Ovary (tissue), 7 donors: ENCODE measurements at regions not wholly inside any gene's neighbourhood (a gene's known extent, or its start where the extent isn't known, plus 50 kb on each side); places are given as distances from the start of the nearest gene placed in this dataset.

Source experiments
- DNase-seq, 5 donors: peaks; one replicate each; pipeline ENCODE4 v3.0.0-alpha.2; 2019 to 2020
- H3K27ac ChIP-seq, 2 donors: fragments of 200-600 bp; one replicate each; pipeline versions ENCODE4 v1.5.1 to v1.8.0; 2019 to 2022
- H3K27me3 ChIP-seq: fragments of 200-600 bp; one replicate; pipeline ENCODE4 v1.8.0; 2022
- H3K36me3 ChIP-seq: fragments of 200-600 bp; sonication (generic); one replicate; pipeline ENCODE4 v1.5.1; 2019
- H3K4me1 ChIP-seq: one replicate; pipeline ENCODE4 v1.8.1; 2013; ENCODE audit warnings: mild to moderate bottlenecking, moderate library complexity; ENCODE audit not compliant: insufficient read depth
- H3K4me3 ChIP-seq: fragments of 200-600 bp; sonication (generic); one replicate; pipeline ENCODE4 v1.5.1; 2017
- H3K9me3 ChIP-seq, 2 donors: fragments of 200-600 bp in 1 of 2; sonication (generic) in 1 of 2; one replicate each; pipeline versions ENCODE4 v1.5.1 to v1.8.1; 2013 to 2019; ENCODE audit warnings: mild to moderate bottlenecking in 1 of 2, moderate library complexity in 1 of 2
- EP300 ChIP-seq: sonication (generic); formaldehyde crosslinking; IDR thresholded peaks from one replicate; pipeline ENCODE4 v1.6.1; 2017; ENCODE audit warnings: antibody characterized with exemption
- POLR2A ChIP-seq: fragments of 450-650 bp; IDR thresholded peaks from one replicate; pipeline ENCODE4 v1.6.1; 2017; ENCODE audit warnings: antibody characterized with exemption, mild to moderate bottlenecking, moderate library complexity
- WGBS, 3 donors: extraction: QIAGEN DNeasy Blood & Tissue Kit in 1 of 3; methylation state at CpG; one replicate each; pipeline versions ENCODE4 v1.1.5 to v1.1.7; 2013 to 2017; 5-methylcytosine and 5-hydroxymethylcytosine counted together
- intact Hi-C, 4 donors: fragments of 100-400 bp; cut with DNase I; formaldehyde crosslinking; loops; one replicate each; pipeline versions ENCODE4 v1.11.0 to v1.15.1; 2022 to 2023
- TF ChIP-seq, protein P1 (sequence below), 3 donors: fragments of 450-650 bp in 2 of 3; fragments of 200-600 bp in 1 of 3; IDR thresholded peaks; one replicate each; pipeline versions ENCODE4 v1.5.1 to v1.8.0; 2016 to 2022; ENCODE audit warnings: antibody characterized with exemption in 3 of 3, mild to moderate bottlenecking in 1 of 3
- donor health status: DM: no; HTN: no; CAD: no; lungs with moderate emphysema.
- donor health status: DM: no; HTN: no; CAD: no.
- donor health status: Bipolar disorder and iron deficiency.
- donor health status: DM: no; HTN: no; CAD: no.
- donor health status: DM: yes; HTN: yes; CAD: no.

DNA sequence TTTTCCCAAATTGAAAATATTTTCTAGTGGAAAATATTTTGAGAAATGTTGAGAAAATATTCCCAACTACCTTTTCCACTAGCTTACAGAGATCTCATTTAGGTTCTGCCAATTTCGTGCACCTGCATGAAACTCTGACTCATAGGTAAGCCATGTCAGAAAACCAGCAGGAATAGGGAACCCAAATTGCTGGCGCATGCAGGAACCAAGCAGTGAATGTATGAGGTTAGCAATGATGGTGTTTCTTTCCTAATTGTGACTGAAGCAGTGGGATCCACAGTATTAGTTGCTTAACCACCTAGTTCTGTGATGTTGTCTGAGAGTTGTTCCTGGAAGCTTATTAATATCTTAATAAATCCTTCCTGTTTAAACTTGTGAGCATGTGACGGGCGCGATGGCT, 381.0 kb upstream of the TRAM1L1 start:
- no peaks in the 10 kb centered on the region for H3K27me3 ChIP-seq
- H3K27ac ChIP-seq, result no peak overlapping the region
- TF ChIP-seq, protein P1, sequence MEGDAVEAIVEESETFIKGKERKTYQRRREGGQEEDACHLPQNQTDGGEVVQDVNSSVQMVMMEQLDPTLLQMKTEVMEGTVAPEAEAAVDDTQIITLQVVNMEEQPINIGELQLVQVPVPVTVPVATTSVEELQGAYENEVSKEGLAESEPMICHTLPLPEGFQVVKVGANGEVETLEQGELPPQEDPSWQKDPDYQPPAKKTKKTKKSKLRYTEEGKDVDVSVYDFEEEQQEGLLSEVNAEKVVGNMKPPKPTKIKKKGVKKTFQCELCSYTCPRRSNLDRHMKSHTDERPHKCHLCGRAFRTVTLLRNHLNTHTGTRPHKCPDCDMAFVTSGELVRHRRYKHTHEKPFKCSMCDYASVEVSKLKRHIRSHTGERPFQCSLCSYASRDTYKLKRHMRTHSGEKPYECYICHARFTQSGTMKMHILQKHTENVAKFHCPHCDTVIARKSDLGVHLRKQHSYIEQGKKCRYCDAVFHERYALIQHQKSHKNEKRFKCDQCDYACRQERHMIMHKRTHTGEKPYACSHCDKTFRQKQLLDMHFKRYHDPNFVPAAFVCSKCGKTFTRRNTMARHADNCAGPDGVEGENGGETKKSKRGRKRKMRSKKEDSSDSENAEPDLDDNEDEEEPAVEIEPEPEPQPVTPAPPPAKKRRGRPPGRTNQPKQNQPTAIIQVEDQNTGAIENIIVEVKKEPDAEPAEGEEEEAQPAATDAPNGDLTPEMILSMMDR (IDR thresholded peaks at IDR 0.05), result no peak
- no peak for TF ChIP-seq POLR2A
- no peak for TF ChIP-seq EP300
- H3K9me3 ChIP-seq, result no peaks in the 10 kb centered on the region
- no peak overlapping the region for H3K4me3 ChIP-seq
- WGBS, 3 donors, result 89 to 93% (median 90%) methylated on average over 5 of the region's 5 CpGs
- H3K4me1 ChIP-seq, result no peaks in the 10 kb centered on the region
- H3K36me3 ChIP-seq, result no peaks in the 10 kb centered on the region
- DNase-seq, result no peak
- intact Hi-C loops, result no loop called here

DNA sequence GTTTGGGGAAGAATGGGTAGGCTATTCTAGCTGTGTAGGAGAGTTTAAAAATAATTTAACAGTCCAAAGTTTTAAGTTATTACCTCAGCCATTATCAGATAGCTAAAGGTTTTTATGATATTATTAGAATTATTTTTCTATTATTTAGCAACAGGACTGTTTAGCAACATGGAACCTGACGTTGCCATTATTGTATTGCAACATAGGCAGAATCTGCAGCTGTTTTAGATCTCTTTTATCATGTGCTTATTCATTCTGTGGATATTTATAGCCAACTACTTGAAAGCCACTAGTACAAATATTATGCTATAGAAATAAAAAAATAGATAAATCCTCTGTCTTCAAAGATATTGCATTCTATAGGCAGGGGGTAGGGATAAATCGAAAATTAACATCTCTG, 382.0 kb upstream of the TRAM1L1 start:
- Histone ChIP-seq H3K36me3 (no peaks in the 10 kb centered on the region), H3K4me3 (no peak overlapping the region), H3K27ac (no peak overlapping the region), H3K27me3 (no peaks in the 10 kb centered on the region), H3K4me1 (no peaks in the 10 kb centered on the region), H3K9me3 (no peaks in the 10 kb centered on the region)
- intact Hi-C loops, result no loop called here
- TF ChIP-seq POLR2A (no peak), EP300 (no peak)
- TF ChIP-seq, protein P1 (IDR thresholded peaks at IDR 0.05), result no peak
- DNase-seq, result no peak
- 7 to 19% (median 13%) methylated on average over 2 of the region's 2 CpGs for WGBS, 3 donors

DNA sequence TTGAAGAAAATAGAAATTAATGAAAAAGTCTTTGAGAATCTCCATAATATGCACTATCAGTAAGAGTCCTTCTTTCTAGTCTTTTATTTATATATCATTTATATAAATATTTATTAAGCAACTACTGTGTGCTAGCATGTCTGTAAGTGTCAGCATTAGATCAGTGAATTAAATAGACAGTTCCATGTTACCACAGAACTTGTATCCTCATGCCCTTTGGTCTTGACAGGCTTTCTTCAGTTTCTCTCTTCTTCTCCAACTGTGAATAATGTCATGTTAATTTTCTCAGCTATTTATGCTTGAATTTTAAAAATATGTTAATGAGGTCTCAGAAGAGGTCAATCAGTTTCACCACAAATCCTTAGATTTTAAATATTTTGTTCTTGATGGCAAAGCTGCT, 389.6 kb upstream of the TRAM1L1 start:
- Histone ChIP-seq H3K36me3 (no peaks in the 10 kb centered on the region), H3K9me3 (no peaks in the 10 kb centered on the region), H3K27me3 (no peaks in the 10 kb centered on the region), H3K27ac (no peak overlapping the region), H3K4me3 (no peak overlapping the region), H3K4me1 (no peaks in the 10 kb centered on the region)
- no peak for DNase-seq
- intact Hi-C loops, result no loop called here
- no peak for TF ChIP-seq EP300
- TF ChIP-seq, protein P1 (IDR thresholded peaks at IDR 0.05), result no peak
- no peak for TF ChIP-seq POLR2A

DNA sequence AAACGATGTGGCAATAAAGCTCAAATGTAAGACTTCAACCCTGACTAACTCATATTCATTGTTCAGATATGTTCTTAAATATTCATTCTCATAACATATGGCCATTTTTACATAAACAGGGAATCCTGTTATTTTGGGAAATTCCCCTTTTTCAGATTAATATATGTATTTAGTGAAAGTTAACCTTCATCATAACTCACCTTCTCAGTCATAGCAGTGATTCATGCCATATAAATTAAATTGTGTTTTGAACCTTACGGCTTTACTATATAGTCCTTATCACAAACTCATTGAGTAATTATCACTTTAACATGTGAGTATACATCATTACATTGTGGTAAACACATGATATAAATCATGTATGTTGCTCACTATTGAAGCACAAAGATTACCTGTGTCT, 392.5 kb upstream of the TRAM1L1 start:
- Histone ChIP-seq H3K27ac (no peak overlapping the region), H3K27me3 (no peaks in the 10 kb centered on the region), H3K4me3 (no peak overlapping the region), H3K4me1 (no peaks in the 10 kb centered on the region), H3K9me3 (no peaks in the 10 kb centered on the region), H3K36me3 (no peaks in the 10 kb centered on the region)
- intact Hi-C loops, result no loop called here
- DNase-seq, result no peak
- no peak for TF ChIP-seq EP300
- TF ChIP-seq POLR2A, result no peak
- TF ChIP-seq, protein P1 (IDR thresholded peaks at IDR 0.05), result no peak
- 79 to 89% (median 88%) methylated on average over 2 of the region's 2 CpGs for WGBS, 3 donors

DNA sequence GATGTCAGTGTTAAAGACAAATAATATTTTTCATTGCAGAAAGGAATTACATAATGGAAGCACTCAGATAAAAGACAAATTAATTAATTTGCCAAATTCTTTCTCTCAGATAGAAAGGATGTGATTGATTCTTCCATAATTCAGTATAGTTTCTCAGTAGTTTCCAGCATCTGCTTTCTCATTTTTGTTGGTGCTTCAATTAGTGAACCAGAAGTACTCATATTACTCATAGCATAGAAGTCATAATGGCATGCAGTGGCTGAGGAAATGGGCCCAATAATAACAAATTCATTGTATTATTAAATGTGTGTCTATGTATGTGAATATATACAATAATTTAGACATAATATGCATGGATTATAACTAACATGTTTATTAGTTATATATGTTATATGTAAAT, 393.3 kb upstream of the TRAM1L1 start:
- intact Hi-C loops, result no loop called here
- no peak for TF ChIP-seq POLR2A
- TF ChIP-seq, protein P1 (IDR thresholded peaks at IDR 0.05), result no peak
- no peak for TF ChIP-seq EP300
- Histone ChIP-seq H3K4me3 (no peak overlapping the region), H3K27ac (no peak overlapping the region), H3K4me1 (no peaks in the 10 kb centered on the region), H3K9me3 (no peaks in the 10 kb centered on the region), H3K27me3 (no peaks in the 10 kb centered on the region), H3K36me3 (no peaks in the 10 kb centered on the region)
- no peak for DNase-seq
